NT2/D1 (cell line): ENCODE measurements at regions not wholly inside any gene's neighbourhood (a gene's known extent, or its start where the extent isn't known, plus 50 kb on each side); places are given as distances from the start of the nearest gene placed in this dataset.

Experiments used
- SUZ12 ChIP-seq: IDR thresholded peaks from 2 replicates; pipeline ENCODE4 v1.6.1; 2011; ENCODE audit not compliant: insufficient read length, insufficient read depth; ENCODE audit errors: extremely low read depth
- YY1 ChIP-seq: IDR thresholded peaks from 2 replicates; pipeline ENCODE4 v1.6.1; 2011; ENCODE audit not compliant: insufficient read length, insufficient read depth
- ZNF274 ChIP-seq: IDR thresholded peaks from 2 replicates; pipeline ENCODE4 v1.6.1; 2011; ENCODE audit warnings: mild to moderate bottlenecking, low read depth, low read length

DNA sequence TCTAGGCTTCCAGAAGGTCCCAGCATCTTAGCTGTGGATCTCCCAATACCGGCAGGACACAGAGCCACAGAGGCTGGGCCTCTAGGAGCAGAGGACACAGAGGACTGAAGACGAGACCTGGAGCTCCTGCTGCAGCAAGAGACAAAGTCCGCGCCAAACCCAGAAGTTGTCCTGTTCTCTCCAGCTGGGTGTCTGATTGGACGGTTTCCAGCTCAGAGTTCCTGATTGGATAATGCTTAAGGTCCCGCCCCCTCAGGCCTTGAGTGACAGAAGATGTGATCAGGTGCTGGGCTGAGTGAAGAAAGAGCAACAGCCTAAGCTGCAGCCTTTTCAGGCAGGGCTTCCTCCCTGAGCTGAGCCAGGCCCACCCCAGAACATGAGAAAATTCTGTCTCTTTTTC is 59.9 kb upstream of the ZNF85 start:
- no peak for TF ChIP-seq SUZ12
- TF ChIP-seq YY1: no peak
- no peak for TF ChIP-seq ZNF274
